GM12878 (cell line): ENCODE measurements at regions not wholly inside any gene's neighbourhood (a gene's known extent, or its start where the extent isn't known, plus 50 kb on each side); places are given as distances from the start of the nearest gene placed in this dataset.

Experiments used
- ATAC-seq: fragments of 200-7000 bp; cut with Tn5 transposase; 3 replicates; pipeline ENCODE4 v1.9.1; 2020; ENCODE audit warnings: mild to moderate bottlenecking, moderate library complexity
- BruUV-seq: library from RNA; stranded (reverse); fragments of 400-500 nt; replicated peaks from 2 replicates; lab custom pipeline; 2021; lab: Mats Ljungman, UMichigan
- CTCF ChIA-PET: fragments of 300-600 bp; sonication (Branson Sonifier 250); formaldehyde crosslinking; extraction: SDS; loops from one replicate; lab custom pipeline; 2021; ENCODE audit warnings: inconsistent platforms; lab: Yijun Ruan, JAX
- POLR2A ChIA-PET: fragments of 350-600 bp; formaldehyde crosslinking; extraction: SDS; loops from one replicate; lab custom pipeline; 2021; ENCODE audit warnings: inconsistent platforms; lab: Charles Lee
- RAD21 ChIA-PET: fragments of 300-600 bp; sonication (Branson Sonifier 250); formaldehyde crosslinking; loops from one replicate; lab custom pipeline; 2023; ENCODE audit warnings: antibody characterized with exemption; ENCODE audit not compliant: unreplicated experiment; lab: Charles Lee
- SMC1A ChIA-PET: fragments of 300-600 bp; sonication (Branson Sonifier 250); formaldehyde crosslinking; loops from one replicate; lab custom pipeline; 2023; ENCODE audit not compliant: unreplicated experiment, uncharacterized antibody; lab: Charles Lee
- DNase-seq: peaks from one replicate; pipeline ENCODE4 v3.0.0-alpha.2; 2011; ENCODE audit warnings: low read depth, low spot score
- FAIRE-seq: peaks from 3 replicates; lab custom pipeline; 2011; peaks lifted over from hg19 to GRCh38; lab: Jason Lieb, UNC
- H2AFZ ChIP-seq: 2 replicates; pipeline ENCODE4 v1.6.0; 2011; ENCODE audit warnings: low read depth, low read length, control low read depth; ENCODE audit not compliant: control insufficient read depth
- H3K27ac ChIP-seq: 2 replicates; pipeline ENCODE4 v1.5.1; 2011; ENCODE audit warnings: control low read depth; ENCODE audit not compliant: control insufficient read depth, insufficient read depth
- H3K27me3 ChIP-seq, 2 experiments: replicated peaks in 1 of 2; 2 replicates each; pipeline versions ENCODE4 v1.6.0 to v1.6.1; 2011; ENCODE audit warnings: low read length in 1 of 2; ENCODE audit not compliant: control insufficient read depth in 2 of 2, insufficient read depth in 2 of 2
- H3K36me3 ChIP-seq, 2 experiments: 2 replicates each; pipeline ENCODE4 v1.5.1; 2011; ENCODE audit warnings: low read length in 1 of 2; ENCODE audit not compliant: control insufficient read depth in 2 of 2, insufficient read depth in 2 of 2
- H3K4me1 ChIP-seq: 2 replicates; pipeline ENCODE4 v1.6.1; 2011; ENCODE audit warnings: mild to moderate bottlenecking, low read length, moderate library complexity, mixed read lengths; ENCODE audit not compliant: control insufficient read depth, insufficient read depth
- H3K4me2 ChIP-seq: 2 replicates; pipeline ENCODE4 v1.6.0; 2011; ENCODE audit warnings: control low read depth; ENCODE audit not compliant: control insufficient read depth, insufficient read depth
- H3K4me3 ChIP-seq: fragments of 200-600 bp; sonication (generic); 2 replicates; pipeline ENCODE4 v1.5.1; 2016
- H3K79me2 ChIP-seq: 2 replicates; pipeline ENCODE4 v1.6.0; 2011; ENCODE audit warnings: low read length; ENCODE audit not compliant: control insufficient read depth, insufficient read depth
- H3K9ac ChIP-seq: 2 replicates; pipeline ENCODE4 v1.8.0; 2011; ENCODE audit warnings: low read length, control low read depth, mixed read lengths; ENCODE audit not compliant: control insufficient read depth, insufficient read depth
- H3K9me3 ChIP-seq: replicated peaks from 3 replicates; pipeline ENCODE4 v1.5.1; 2011; ENCODE audit warnings: mild to moderate bottlenecking, low read length; ENCODE audit not compliant: control insufficient read depth, insufficient read depth
- H4K20me1 ChIP-seq: 2 replicates; pipeline ENCODE4 v1.6.0; 2011; ENCODE audit not compliant: control insufficient read depth, insufficient read depth
- EGR1 ChIP-seq, 2 experiments: IDR thresholded peaks; 1 replicate in 1 of 2; 2 replicates in 1 of 2; pipeline ENCODE4 v1.6.1; 2011 to 2012; ENCODE audit warnings: low read depth in 2 of 2, low read length in 2 of 2, borderline replicate concordance in 1 of 2, mild to moderate bottlenecking in 1 of 2, moderate library complexity in 1 of 2
- FOS ChIP-seq: IDR thresholded peaks from 3 replicates; pipeline ENCODE4 v1.6.1; 2011; ENCODE audit warnings: borderline replicate concordance; ENCODE audit not compliant: insufficient read length; ENCODE audit errors: extremely low read depth
- MAX ChIP-seq: IDR thresholded peaks from 2 replicates; pipeline ENCODE4 v1.6.1; 2012; ENCODE audit warnings: low read depth, low read length, improper control_type of control experiment
- NFYB ChIP-seq: IDR thresholded peaks from 2 replicates; pipeline ENCODE4 v1.6.1; 2011; ENCODE audit warnings: low read depth, mild to moderate bottlenecking, low read length, improper control_type of control experiment, moderate library complexity; ENCODE audit not compliant: insufficient read depth
- SMAD1 ChIP-seq: fragments of 450-650 bp; IDR thresholded peaks from 2 replicates; pipeline ENCODE4 v1.6.1; 2018; ENCODE audit warnings: mild to moderate bottlenecking, low read depth; ENCODE audit not compliant: partially characterized antibody
- STAT3 ChIP-seq: IDR thresholded peaks from 2 replicates; pipeline ENCODE4 v1.6.1; 2011; ENCODE audit warnings: low read depth, low read length, improper control_type of control experiment
- WGBS: methylation state at CpG from one replicate; pipeline ENCODE4 v1.1.6; 2016; ENCODE audit warnings: low lambda C conversion rate; ENCODE audit not compliant: insufficient replicate concordance, insufficient coverage; ENCODE audit errors: missing lambda C conversion rate; 5-methylcytosine and 5-hydroxymethylcytosine counted together
- in situ Hi-C: fragments of 300-500 bp; cut with MboI; formaldehyde crosslinking; loops from 9 replicates; pipeline ENCODE4 v1.14.3; 2018; ENCODE audit warnings: mixed read lengths
- intact Hi-C: fragments of 100-400 bp; cut with micrococcal nuclease; formaldehyde crosslinking; loops from one replicate; pipeline ENCODE4 v1.14.2; 2022; ENCODE audit not compliant: unreplicated experiment
- TF ChIP-seq, protein P1 (sequence below): fragments of 450-650 bp; IDR thresholded peaks from 2 replicates; pipeline ENCODE4 v1.6.1; 2018; ENCODE audit warnings: mild to moderate bottlenecking, low read depth, moderate library complexity; ENCODE audit not compliant: partially characterized antibody

GRCh38 chr4:30630431-30630830 is 89.7 kb upstream of the PCDH7 start:
- no peak overlapping the region for H3K4me2 ChIP-seq
- H3K9ac ChIP-seq = no peak overlapping the region
- RAD21 ChIA-PET = no interaction called here
- DNase-seq (no peak), FAIRE-seq (no peak), ATAC-seq (no peak)
- intact Hi-C loops (no loop called here), in situ Hi-C loops (no loop called here)
- POLR2A ChIA-PET = no interaction called here
- CTCF ChIA-PET = no interaction called here
- SMC1A ChIA-PET = no interaction called here
- no peaks in the 10 kb centered on the region for H3K36me3 ChIP-seq
- no TSS peak for BruUV-seq
- no peak overlapping the region for H3K27ac ChIP-seq
- H4K20me1 ChIP-seq = no peaks in the 10 kb centered on the region
- H2AFZ ChIP-seq = no peak overlapping the region
- no peaks in the 10 kb centered on the region for H3K9me3 ChIP-seq
- WGBS = 0% methylated on average over 3 of the region's 3 CpGs
- no peaks in the 10 kb centered on the region for H3K4me1 ChIP-seq
- no peaks in the 10 kb centered on the region for H3K79me2 ChIP-seq
- no peak overlapping the region for H3K4me3 ChIP-seq
- TF ChIP-seq MAX (no peak), EGR1 (IDR thresholded peaks at IDR 0.05; ENCODE audit: borderline replicate concordance in 1 of 2, low read depth in 2 of 2, low read length in 2 of 2) (no peak), SMAD1 (no peak), STAT3 (no peak), NFYB (no peak), FOS (no peak)
- TF ChIP-seq, protein P1, sequence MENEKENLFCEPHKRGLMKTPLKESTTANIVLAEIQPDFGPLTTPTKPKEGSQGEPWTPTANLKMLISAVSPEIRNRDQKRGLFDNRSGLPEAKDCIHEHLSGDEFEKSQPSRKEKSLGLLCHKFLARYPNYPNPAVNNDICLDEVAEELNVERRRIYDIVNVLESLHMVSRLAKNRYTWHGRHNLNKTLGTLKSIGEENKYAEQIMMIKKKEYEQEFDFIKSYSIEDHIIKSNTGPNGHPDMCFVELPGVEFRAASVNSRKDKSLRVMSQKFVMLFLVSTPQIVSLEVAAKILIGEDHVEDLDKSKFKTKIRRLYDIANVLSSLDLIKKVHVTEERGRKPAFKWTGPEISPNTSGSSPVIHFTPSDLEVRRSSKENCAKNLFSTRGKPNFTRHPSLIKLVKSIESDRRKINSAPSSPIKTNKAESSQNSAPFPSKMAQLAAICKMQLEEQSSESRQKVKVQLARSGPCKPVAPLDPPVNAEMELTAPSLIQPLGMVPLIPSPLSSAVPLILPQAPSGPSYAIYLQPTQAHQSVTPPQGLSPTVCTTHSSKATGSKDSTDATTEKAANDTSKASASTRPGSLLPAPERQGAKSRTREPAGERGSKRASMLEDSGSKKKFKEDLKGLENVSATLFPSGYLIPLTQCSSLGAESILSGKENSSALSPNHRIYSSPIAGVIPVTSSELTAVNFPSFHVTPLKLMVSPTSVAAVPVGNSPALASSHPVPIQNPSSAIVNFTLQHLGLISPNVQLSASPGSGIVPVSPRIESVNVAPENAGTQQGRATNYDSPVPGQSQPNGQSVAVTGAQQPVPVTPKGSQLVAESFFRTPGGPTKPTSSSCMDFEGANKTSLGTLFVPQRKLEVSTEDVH = no peak
- H3K27me3 ChIP-seq = no peaks in the 10 kb centered on the region
